ENCODE measurements at regions not wholly inside any gene's neighbourhood (a gene's known extent, or its start where the extent isn't known, plus 50 kb on each side); places are given as distances from the start of the nearest gene placed in this dataset.

DNA sequence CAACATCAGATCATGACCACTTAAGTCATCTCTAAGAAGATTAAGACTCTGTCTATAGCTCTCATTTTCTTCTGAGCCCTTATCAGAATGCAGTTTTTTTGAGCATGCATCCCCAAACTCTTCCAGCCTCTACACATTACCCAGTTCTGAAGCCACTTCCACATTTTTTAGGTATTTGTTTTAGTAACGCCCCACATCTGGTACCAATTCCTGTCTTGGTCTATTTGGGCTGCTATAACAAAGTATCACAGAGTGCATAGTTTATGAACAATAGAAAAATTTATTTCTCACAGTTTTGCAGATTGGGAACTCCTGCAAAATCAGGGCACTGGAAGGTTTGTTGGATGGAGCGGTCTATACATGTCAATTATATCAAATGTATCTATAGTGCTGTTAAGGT, 107.7 kb upstream of the KCND2 start:
- no peaks in the 10 kb centered on the region for H4K20me1 ChIP-seq (ENCODE audit: insufficient read depth, low read length, poor library complexity, severe bottlenecking)
- no peak overlapping the region for H3K4me2 ChIP-seq (ENCODE audit: low read depth, low read length, poor library complexity, severe bottlenecking)
- no peaks in the 10 kb centered on the region for H3K79me2 ChIP-seq (ENCODE audit: insufficient read depth, low read length)
- H3K4me3 ChIP-seq (ENCODE audit: low read length, poor library complexity, severe bottlenecking), result no peak overlapping the region
- H3K9me3 ChIP-seq (ENCODE audit: insufficient read depth, low read depth, low read length), result no peaks in the 10 kb centered on the region
- no peak for TF ChIP-seq EZH2phosphoT487 (IDR thresholded peaks at IDR 0.05; ENCODE audit: borderline replicate concordance)
- TF ChIP-seq, protein P1, sequence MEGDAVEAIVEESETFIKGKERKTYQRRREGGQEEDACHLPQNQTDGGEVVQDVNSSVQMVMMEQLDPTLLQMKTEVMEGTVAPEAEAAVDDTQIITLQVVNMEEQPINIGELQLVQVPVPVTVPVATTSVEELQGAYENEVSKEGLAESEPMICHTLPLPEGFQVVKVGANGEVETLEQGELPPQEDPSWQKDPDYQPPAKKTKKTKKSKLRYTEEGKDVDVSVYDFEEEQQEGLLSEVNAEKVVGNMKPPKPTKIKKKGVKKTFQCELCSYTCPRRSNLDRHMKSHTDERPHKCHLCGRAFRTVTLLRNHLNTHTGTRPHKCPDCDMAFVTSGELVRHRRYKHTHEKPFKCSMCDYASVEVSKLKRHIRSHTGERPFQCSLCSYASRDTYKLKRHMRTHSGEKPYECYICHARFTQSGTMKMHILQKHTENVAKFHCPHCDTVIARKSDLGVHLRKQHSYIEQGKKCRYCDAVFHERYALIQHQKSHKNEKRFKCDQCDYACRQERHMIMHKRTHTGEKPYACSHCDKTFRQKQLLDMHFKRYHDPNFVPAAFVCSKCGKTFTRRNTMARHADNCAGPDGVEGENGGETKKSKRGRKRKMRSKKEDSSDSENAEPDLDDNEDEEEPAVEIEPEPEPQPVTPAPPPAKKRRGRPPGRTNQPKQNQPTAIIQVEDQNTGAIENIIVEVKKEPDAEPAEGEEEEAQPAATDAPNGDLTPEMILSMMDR (conservative IDR thresholded peaks at IDR 0.05; ENCODE audit: low read length), result no peak
- H2AFZ ChIP-seq (ENCODE audit: low read length), result no peak overlapping the region
- no peaks in the 10 kb centered on the region for H3K27me3 ChIP-seq (ENCODE audit: insufficient read depth, low read length, poor library complexity, severe bottlenecking)
- H3K4me1 ChIP-seq (ENCODE audit: insufficient read depth, low read length, poor library complexity, severe bottlenecking), result no peaks in the 10 kb centered on the region
- H3K9ac ChIP-seq (ENCODE audit: low read depth, low read length, poor library complexity, severe bottlenecking), result no peak overlapping the region
- no peaks in the 10 kb centered on the region for H3F3A ChIP-seq (ENCODE audit: low read depth)
- no peaks in the 10 kb centered on the region for H3K36me3 ChIP-seq (ENCODE audit: insufficient read depth, low read length)
- no peaks in the 10 kb centered on the region for H3K9me2 ChIP-seq (replicated peaks; ENCODE audit: low read depth, low read length)

DNA sequence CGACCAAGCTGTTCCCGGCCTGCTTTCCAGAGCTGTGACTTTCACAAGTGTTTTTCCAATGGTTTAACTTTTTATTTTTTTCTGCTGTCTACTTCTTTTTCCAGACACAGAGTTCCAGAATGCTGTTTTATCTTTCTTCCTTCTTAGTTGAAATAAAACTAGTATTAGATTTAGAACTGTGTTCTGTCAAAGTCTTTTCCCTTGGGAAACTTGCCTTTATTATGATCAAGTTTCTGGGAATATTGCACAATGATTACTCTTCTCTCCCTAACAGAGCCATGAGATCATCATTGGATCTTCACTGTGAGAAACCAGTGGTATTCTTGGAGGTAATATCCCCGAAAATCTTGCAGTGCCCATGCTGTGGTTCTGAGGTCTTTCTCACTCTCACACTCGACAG, 104.9 kb upstream of the KCND2 start:
- Histone ChIP-seq H3F3A (ENCODE audit: low read depth) (no peaks in the 10 kb centered on the region), H3K9me3 (ENCODE audit: insufficient read depth, low read depth, low read length) (no peaks in the 10 kb centered on the region), H3K4me2 (ENCODE audit: low read depth, low read length, poor library complexity, severe bottlenecking) (no peak overlapping the region), H4K20me1 (ENCODE audit: insufficient read depth, low read length, poor library complexity, severe bottlenecking) (no peaks in the 10 kb centered on the region), H3K9ac (ENCODE audit: low read depth, low read length, poor library complexity, severe bottlenecking) (no peak overlapping the region), H2AFZ (ENCODE audit: low read length) (no peak overlapping the region), H3K36me3 (ENCODE audit: insufficient read depth, low read length) (no peaks in the 10 kb centered on the region), H3K4me1 (ENCODE audit: insufficient read depth, low read length, poor library complexity, severe bottlenecking) (no peaks in the 10 kb centered on the region), H3K79me2 (ENCODE audit: insufficient read depth, low read length) (no peaks in the 10 kb centered on the region), H3K27me3 (ENCODE audit: insufficient read depth, low read length, poor library complexity, severe bottlenecking) (no peaks in the 10 kb centered on the region), H3K4me3 (ENCODE audit: low read length, poor library complexity, severe bottlenecking) (no peak overlapping the region), H3K9me2 (replicated peaks; ENCODE audit: low read depth, low read length) (no peaks in the 10 kb centered on the region)
- no peak for TF ChIP-seq EZH2phosphoT487 (IDR thresholded peaks at IDR 0.05; ENCODE audit: borderline replicate concordance)
- TF ChIP-seq, protein P1 (conservative IDR thresholded peaks at IDR 0.05; ENCODE audit: low read length), result no peak

DNA sequence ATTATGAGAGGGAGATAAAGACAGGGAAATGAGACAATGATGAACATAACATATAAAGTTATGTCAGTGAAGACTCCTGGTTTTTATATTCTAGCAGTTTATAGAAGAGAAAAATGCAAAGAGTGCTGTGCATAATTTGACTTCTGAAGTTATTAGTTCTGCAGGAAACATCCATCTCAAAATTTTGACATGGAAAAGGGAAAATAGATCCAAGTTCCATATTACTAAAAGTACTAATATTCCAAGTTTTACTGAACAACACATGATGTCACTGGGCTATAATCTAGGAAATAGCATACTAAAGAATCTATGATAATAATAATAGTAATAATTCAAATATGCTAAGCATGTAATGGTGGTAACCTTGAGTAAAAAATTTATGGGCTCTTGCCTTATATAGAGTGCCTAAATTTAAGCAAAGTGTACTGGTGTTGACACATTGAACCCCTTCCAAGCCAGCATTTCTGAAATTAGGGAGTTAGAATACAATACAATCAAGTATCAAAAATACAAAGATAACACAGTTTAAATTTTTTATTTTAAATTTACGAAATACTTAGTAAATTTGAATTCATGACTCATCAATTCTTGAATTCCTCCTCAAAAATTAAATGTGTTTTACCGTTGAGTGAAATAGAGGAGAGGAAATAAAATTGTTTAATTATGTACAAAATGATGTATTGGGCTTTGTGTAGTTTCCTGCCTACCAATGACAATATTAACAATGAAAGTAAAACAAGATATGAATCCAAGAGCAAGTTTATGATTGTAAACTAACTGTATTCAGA, 102.8 kb upstream of the KCND2 start:
- no peaks in the 10 kb centered on the region for H4K20me1 ChIP-seq (ENCODE audit: insufficient read depth, low read length, poor library complexity, severe bottlenecking)
- no peaks in the 10 kb centered on the region for H3K4me1 ChIP-seq (ENCODE audit: insufficient read depth, low read length, poor library complexity, severe bottlenecking)
- no peak overlapping the region for H3K9ac ChIP-seq (ENCODE audit: low read depth, low read length, poor library complexity, severe bottlenecking)
- TF ChIP-seq, protein P1 (conservative IDR thresholded peaks at IDR 0.05; ENCODE audit: low read length), result no peak
- no peak for TF ChIP-seq EZH2phosphoT487 (IDR thresholded peaks at IDR 0.05; ENCODE audit: borderline replicate concordance)
- H3K36me3 ChIP-seq (ENCODE audit: insufficient read depth, low read length), result no peaks in the 10 kb centered on the region
- no peak overlapping the region for H2AFZ ChIP-seq (ENCODE audit: low read length)
- no peaks in the 10 kb centered on the region for H3K27me3 ChIP-seq (ENCODE audit: insufficient read depth, low read length, poor library complexity, severe bottlenecking)
- no peak overlapping the region for H3K4me3 ChIP-seq (ENCODE audit: low read length, poor library complexity, severe bottlenecking)
- no peaks in the 10 kb centered on the region for H3K79me2 ChIP-seq (ENCODE audit: insufficient read depth, low read length)
- H3K4me2 ChIP-seq (ENCODE audit: low read depth, low read length, poor library complexity, severe bottlenecking), result no peak overlapping the region
- no peaks in the 10 kb centered on the region for H3K9me3 ChIP-seq (ENCODE audit: insufficient read depth, low read depth, low read length)
- H3F3A ChIP-seq (ENCODE audit: low read depth), result no peaks in the 10 kb centered on the region
- H3K9me2 ChIP-seq (replicated peaks; ENCODE audit: low read depth, low read length), result no peaks in the 10 kb centered on the region

Measured in Loucy (cell line).